OCI-LY1 (cell line): ENCODE measurements at regions not wholly inside any gene's neighbourhood (a gene's known extent, or its start where the extent isn't known, plus 50 kb on each side); places are given as distances from the start of the nearest gene placed in this dataset.

Experiments
- EZH2 ChIP-seq: fragments of 200-600 bp; sonication (generic), shearing (Covaris generic); IDR thresholded peaks from 2 replicates; pipeline ENCODE4 v1.8.0; 2017; ENCODE audit warnings: borderline replicate concordance, mixed run types, mild to moderate bottlenecking, antibody characterized with exemption, low read length, moderate library complexity, mixed read lengths
- TF ChIP-seq, protein P1 (sequence below): fragments of 200-600 bp; sonication (generic), shearing (Covaris generic); IDR thresholded peaks from 2 replicates; pipeline ENCODE4 v1.5.1; 2017; ENCODE audit warnings: mild to moderate bottlenecking, antibody characterized with exemption, low read length, moderate library complexity, mixed read lengths

DNA sequence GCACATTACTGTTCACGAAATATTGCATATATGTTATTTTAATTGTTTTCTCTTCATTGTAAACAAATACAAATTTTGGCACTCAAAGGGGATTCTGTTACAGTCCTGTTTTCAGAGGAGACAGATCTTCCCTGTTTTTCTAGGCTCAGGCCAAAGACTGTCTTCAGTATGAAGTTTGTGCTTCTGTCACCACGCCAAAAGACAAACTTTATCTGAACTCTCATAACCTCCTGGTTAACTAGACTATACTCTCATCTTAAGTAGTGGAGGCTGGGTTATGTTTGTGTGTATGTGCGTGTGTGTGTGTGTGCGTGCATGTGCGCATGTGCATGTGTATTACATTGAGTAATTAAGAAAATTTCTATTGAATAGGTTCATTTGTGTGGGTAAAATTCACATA lies 676.8 kb upstream of the HS3ST1 start:
- TF ChIP-seq, protein P1, sequence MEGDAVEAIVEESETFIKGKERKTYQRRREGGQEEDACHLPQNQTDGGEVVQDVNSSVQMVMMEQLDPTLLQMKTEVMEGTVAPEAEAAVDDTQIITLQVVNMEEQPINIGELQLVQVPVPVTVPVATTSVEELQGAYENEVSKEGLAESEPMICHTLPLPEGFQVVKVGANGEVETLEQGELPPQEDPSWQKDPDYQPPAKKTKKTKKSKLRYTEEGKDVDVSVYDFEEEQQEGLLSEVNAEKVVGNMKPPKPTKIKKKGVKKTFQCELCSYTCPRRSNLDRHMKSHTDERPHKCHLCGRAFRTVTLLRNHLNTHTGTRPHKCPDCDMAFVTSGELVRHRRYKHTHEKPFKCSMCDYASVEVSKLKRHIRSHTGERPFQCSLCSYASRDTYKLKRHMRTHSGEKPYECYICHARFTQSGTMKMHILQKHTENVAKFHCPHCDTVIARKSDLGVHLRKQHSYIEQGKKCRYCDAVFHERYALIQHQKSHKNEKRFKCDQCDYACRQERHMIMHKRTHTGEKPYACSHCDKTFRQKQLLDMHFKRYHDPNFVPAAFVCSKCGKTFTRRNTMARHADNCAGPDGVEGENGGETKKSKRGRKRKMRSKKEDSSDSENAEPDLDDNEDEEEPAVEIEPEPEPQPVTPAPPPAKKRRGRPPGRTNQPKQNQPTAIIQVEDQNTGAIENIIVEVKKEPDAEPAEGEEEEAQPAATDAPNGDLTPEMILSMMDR: no peak
- no peak for TF ChIP-seq EZH2
